Neural cell (in vitro differentiated cells): ENCODE measurements at regions not wholly inside any gene's neighbourhood (a gene's known extent, or its start where the extent isn't known, plus 50 kb on each side); places are given as distances from the start of the nearest gene placed in this dataset.

Experiments
- CTCF ChIP-seq: fragments of 450-650 bp; IDR thresholded peaks from 2 replicates; pipeline ENCODE4 v1.5.1; 2014; ENCODE audit warnings: antibody characterized with exemption, mild to moderate bottlenecking, moderate library complexity; ENCODE audit not compliant: poor library complexity, severe bottlenecking
- EP300 ChIP-seq: fragments of 450-650 bp; conservative IDR thresholded peaks from 2 replicates; pipeline ENCODE4 v1.6.1; 2014; ENCODE audit warnings: antibody characterized with exemption, mild to moderate bottlenecking, moderate library complexity; ENCODE audit not compliant: poor library complexity, severe bottlenecking
- EZH2 ChIP-seq: fragments of 200-600, 300-800 bp; shearing (Covaris generic), sonication (generic); IDR thresholded peaks from 2 replicates; pipeline ENCODE4 v1.6.1; 2014; ENCODE audit warnings: antibody characterized with exemption, low read length, borderline replicate concordance, mild to moderate bottlenecking; ENCODE audit not compliant: insufficient read depth, poor library complexity, severe bottlenecking
- POLR2AphosphoS5 ChIP-seq: IDR thresholded peaks from 2 replicates; pipeline ENCODE4 v1.6.1; 2012
- REST ChIP-seq: IDR thresholded peaks from 2 replicates; pipeline ENCODE4 v1.6.1; 2012; ENCODE audit warnings: borderline replicate concordance
- TAF1 ChIP-seq: IDR thresholded peaks from 2 replicates; pipeline ENCODE4 v1.6.1; 2012; ENCODE audit warnings: low read depth

GRCh38 chr6:3571836-3572235 lies 115.0 kb upstream of the SLC22A23 start:
- TF ChIP-seq CTCF = no peak
- TF ChIP-seq REST = no peak
- no peak for TF ChIP-seq TAF1
- TF ChIP-seq EZH2 = no peak
- TF ChIP-seq POLR2AphosphoS5 = no peak
- TF ChIP-seq EP300 = no peak
